Epithelial cell of esophagus (primary cell): ENCODE measurements at regions not wholly inside any gene's neighbourhood (a gene's known extent, or its start where the extent isn't known, plus 50 kb on each side); places are given as distances from the start of the nearest gene placed in this dataset.
A peak's percentile ranks its signal among the peaks of the same experiment; 100 is the strongest.

ENCODE experiments used
- DNase-seq: peaks from one replicate; pipeline ENCODE4 v3.0.0; 2010; ENCODE audit warnings: low read depth
- H3K4me3 ChIP-seq: 2 replicates; pipeline ENCODE4 v1.5.1; 2011; ENCODE audit warnings: mild to moderate bottlenecking, low read length, control low read depth
- TF ChIP-seq, protein P1 (sequence below): IDR thresholded peaks from 2 replicates; pipeline ENCODE4 v1.5.1; 2011; ENCODE audit warnings: low read depth, mild to moderate bottlenecking, low read length, control low read depth, inconsistent platforms; ENCODE audit not compliant: insufficient read depth; ENCODE audit errors: missing control alignments

GRCh38 chr15:96583671-96584070 is 253.2 kb downstream of the NR2F2 start:
- DNase-seq: peak; percentile 32
- TF ChIP-seq, protein P1, sequence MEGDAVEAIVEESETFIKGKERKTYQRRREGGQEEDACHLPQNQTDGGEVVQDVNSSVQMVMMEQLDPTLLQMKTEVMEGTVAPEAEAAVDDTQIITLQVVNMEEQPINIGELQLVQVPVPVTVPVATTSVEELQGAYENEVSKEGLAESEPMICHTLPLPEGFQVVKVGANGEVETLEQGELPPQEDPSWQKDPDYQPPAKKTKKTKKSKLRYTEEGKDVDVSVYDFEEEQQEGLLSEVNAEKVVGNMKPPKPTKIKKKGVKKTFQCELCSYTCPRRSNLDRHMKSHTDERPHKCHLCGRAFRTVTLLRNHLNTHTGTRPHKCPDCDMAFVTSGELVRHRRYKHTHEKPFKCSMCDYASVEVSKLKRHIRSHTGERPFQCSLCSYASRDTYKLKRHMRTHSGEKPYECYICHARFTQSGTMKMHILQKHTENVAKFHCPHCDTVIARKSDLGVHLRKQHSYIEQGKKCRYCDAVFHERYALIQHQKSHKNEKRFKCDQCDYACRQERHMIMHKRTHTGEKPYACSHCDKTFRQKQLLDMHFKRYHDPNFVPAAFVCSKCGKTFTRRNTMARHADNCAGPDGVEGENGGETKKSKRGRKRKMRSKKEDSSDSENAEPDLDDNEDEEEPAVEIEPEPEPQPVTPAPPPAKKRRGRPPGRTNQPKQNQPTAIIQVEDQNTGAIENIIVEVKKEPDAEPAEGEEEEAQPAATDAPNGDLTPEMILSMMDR: peak; percentile 42
- H3K4me3 ChIP-seq: no peak overlapping the region

GRCh38 chr15:96585484-96586386 is 255.2 kb downstream of the NR2F2 start:
- peak; percentile 27 for DNase-seq
- H3K4me3 ChIP-seq: no peak overlapping the region
- TF ChIP-seq, protein P1: peak; percentile 41

DNA sequence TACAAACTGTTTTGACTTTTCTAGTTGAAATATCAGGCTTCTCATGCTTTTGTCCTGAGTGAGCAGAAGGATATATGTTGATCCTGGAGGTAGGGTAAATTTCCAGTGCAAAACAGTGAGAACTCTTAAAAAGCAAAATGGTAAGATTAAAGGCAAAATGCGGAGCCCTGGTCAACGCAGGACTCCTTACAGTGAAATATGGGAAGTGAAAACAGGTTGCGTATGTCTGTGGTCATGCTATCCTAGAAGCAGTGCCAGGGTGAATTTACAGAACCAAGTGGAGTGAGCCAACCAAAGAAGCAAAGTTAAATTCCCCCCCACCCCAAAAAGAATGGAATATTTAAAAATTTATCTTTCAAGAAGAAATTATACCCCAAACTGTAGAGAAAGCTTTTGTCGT is 256.4 kb downstream of the NR2F2 start:
- TF ChIP-seq, protein P1: no peak
- DNase-seq: no peak
- H3K4me3 ChIP-seq: no peak overlapping the region

- DNase-seq: no peak
These were observed 259.4 kb downstream of the NR2F2 start for GRCh38 chr15:96589864-96590263.

GRCh38 chr15:96593735-96594134 is 263.2 kb downstream of the NR2F2 start:
- H3K4me3 ChIP-seq: peak overlapping the region; percentile 6
- DNase-seq: peak; percentile 2
- TF ChIP-seq, protein P1: no peak

More at GRCh38 chr15:96589864-96590263, 259.4 kb downstream of the NR2F2 start:
- TF ChIP-seq, protein P1: no peak
- H3K4me3 ChIP-seq: no peak overlapping the region

DNA sequence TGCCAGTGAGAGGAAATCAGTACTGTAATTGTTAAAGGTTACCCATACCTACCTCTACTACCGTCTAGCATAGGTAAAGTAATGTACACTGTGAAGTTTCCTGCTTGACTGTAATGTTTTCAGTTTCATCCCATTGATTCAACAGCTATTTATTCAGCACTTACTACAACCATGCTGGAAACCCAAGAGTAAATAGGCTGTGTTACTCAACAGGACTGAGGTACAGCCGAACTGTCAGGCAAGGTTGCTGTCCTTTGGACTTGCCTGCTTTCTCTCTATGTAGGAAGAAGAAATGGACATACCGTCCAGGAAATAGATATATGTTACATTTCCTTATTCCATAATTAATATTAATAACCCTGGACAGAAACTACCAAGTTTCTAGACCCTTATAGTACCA is 265.5 kb downstream of the NR2F2 start:
- DNase-seq: no peak
- TF ChIP-seq, protein P1: no peak

More for the DNA sequence above, 265.5 kb downstream of the NR2F2 start:
- no peak overlapping the region for H3K4me3 ChIP-seq
